ENCODE measurements at regions not wholly inside any gene's neighbourhood (a gene's known extent, or its start where the extent isn't known, plus 50 kb on each side); places are given as distances from the start of the nearest gene placed in this dataset.

DNA sequence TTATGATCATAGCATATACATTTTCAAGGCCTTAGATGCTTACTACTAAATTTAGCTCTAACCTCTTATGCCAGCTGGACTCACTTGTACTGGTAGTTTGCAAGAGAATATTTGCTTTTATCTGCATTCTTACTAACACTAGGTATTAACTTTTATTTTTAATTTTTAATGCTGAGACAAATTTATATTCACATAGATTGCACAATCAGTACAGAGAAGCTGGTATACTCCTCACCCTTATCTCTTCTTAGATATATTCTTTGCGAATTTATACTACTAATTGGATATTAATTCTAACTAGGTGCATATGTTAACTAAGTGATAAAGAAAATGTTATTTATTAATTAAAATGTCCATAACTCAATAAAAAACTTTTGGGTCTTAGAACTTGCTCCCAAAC lies 561.8 kb upstream of the PRMT6 start:
- ChIA-PET POLR2A (no interaction called here), CTCF (no interaction called here)
- H3K27me3 Mint-ChIP-seq (ENCODE audit: insufficient read depth, unreplicated experiment) = no peaks in the 10 kb centered on the region
- no TSS peak for BruUV-seq (replicated peaks)
- intact Hi-C loops (cut with micrococcal nuclease) = no loop called here
- no peak overlapping the region for H3K4me3 Mint-ChIP-seq (ENCODE audit: unreplicated experiment)
- no peak for DNase-seq (ENCODE audit: unreplicated experiment)
- TF ChIP-seq, protein P1, sequence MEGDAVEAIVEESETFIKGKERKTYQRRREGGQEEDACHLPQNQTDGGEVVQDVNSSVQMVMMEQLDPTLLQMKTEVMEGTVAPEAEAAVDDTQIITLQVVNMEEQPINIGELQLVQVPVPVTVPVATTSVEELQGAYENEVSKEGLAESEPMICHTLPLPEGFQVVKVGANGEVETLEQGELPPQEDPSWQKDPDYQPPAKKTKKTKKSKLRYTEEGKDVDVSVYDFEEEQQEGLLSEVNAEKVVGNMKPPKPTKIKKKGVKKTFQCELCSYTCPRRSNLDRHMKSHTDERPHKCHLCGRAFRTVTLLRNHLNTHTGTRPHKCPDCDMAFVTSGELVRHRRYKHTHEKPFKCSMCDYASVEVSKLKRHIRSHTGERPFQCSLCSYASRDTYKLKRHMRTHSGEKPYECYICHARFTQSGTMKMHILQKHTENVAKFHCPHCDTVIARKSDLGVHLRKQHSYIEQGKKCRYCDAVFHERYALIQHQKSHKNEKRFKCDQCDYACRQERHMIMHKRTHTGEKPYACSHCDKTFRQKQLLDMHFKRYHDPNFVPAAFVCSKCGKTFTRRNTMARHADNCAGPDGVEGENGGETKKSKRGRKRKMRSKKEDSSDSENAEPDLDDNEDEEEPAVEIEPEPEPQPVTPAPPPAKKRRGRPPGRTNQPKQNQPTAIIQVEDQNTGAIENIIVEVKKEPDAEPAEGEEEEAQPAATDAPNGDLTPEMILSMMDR (IDR thresholded peaks at IDR 0.05; ENCODE audit: unreplicated experiment) = no peak
- H3K9me3 Mint-ChIP-seq (ENCODE audit: unreplicated experiment) = no peaks in the 10 kb centered on the region
- H3K27ac Mint-ChIP-seq (ENCODE audit: low read depth, unreplicated experiment) = no peak overlapping the region
- H3K4me1 Mint-ChIP-seq (ENCODE audit: insufficient read depth, unreplicated experiment) = no peaks in the 10 kb centered on the region
- no peaks in the 10 kb centered on the region for H3K36me3 Mint-ChIP-seq (ENCODE audit: insufficient read depth, unreplicated experiment)

DNA sequence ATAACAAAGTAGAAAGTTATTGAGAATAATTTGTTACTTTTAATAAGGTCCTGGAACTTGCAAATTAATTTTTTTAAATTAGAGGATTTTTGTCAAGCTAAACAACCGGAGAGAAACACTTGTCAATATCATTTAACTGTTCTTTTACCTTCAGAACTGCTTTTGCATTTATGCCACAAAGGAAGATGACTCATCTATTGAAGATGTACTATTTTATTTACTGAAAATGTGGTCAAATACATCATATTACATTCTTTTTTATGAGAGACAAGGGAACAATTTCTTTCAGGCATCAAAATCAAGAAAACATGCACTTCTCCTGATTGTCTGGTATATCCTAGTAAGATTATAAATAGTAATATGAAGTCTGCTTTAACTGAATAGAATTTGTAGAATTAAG lies 558.2 kb upstream of the PRMT6 start:
- H3K4me3 Mint-ChIP-seq (ENCODE audit: unreplicated experiment) = no peak overlapping the region
- H3K36me3 Mint-ChIP-seq (ENCODE audit: insufficient read depth, unreplicated experiment) = no peaks in the 10 kb centered on the region
- POLR2A ChIA-PET = no interaction called here
- H3K27me3 Mint-ChIP-seq (ENCODE audit: insufficient read depth, unreplicated experiment) = no peaks in the 10 kb centered on the region
- no peak overlapping the region for H3K27ac Mint-ChIP-seq (ENCODE audit: low read depth, unreplicated experiment)
- DNase-seq (ENCODE audit: unreplicated experiment) = peak; percentile 6
- TF ChIP-seq, protein P1 (IDR thresholded peaks at IDR 0.05; ENCODE audit: unreplicated experiment) = no peak
- peaks cover 7% of the 10 kb centered on the region for H3K9me3 Mint-ChIP-seq (ENCODE audit: unreplicated experiment)
- CTCF ChIA-PET = no interaction called here
- BruUV-seq (replicated peaks) = no TSS peak
- peaks cover 8% of the 10 kb centered on the region for H3K4me1 Mint-ChIP-seq (ENCODE audit: insufficient read depth, unreplicated experiment)
- intact Hi-C loops (cut with micrococcal nuclease) = no loop called here

DNA sequence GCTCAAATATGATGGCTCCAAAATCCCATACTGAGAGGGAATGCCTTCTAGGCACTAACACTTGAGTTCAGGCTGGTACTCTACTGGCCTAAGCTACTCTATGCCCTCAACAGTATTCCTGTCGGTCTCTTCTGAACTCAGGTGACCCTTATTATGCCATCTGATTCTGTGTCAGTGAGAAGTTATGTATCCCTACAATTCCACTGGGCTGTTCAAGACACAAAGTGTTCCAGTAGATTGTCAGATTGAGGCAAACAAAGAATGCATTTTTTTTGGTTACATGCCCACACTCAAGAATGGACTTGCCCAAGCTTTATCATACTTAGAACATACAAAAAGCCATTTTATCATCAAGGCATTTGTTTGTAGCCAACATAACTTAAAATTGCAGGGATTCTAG lies 553.8 kb upstream of the PRMT6 start:
- intact Hi-C loops (cut with micrococcal nuclease) = no loop called here

DNA sequence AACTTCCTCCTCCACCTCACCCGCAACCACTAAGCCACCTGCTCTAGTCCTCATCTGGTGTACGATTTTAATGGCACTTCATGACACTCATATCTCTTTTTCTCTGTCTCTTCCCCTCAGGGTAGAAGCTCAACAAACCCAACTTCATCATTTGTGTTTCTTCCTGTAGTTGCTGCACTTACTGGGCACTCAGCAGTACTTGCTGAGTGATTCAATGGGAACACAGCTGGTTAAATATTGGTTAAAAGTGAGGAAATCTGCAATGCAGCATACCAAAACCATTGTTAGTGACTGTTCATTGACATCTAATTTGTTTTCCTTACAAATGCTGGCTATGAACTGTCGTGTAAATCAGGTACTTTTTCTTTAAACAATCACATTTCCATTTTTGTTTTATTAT lies 541.1 kb upstream of the PRMT6 start:
- no peaks in the 10 kb centered on the region for H3K27me3 Mint-ChIP-seq (ENCODE audit: insufficient read depth, unreplicated experiment)
- POLR2A ChIA-PET = interaction anchor here (0.7 kb wide), 1 partner anchor 703 kb away, joined by 5 read pairs; no protein-coding TSS in a partner anchor
- CTCF ChIA-PET = no interaction called here
- no peak overlapping the region for H3K27ac Mint-ChIP-seq (ENCODE audit: low read depth, unreplicated experiment)
- no peaks in the 10 kb centered on the region for H3K36me3 Mint-ChIP-seq (ENCODE audit: insufficient read depth, unreplicated experiment)
- intact Hi-C loops (cut with micrococcal nuclease) = no loop called here
- H3K4me3 Mint-ChIP-seq (ENCODE audit: unreplicated experiment) = no peak overlapping the region
- H3K9me3 Mint-ChIP-seq (ENCODE audit: unreplicated experiment) = no peaks in the 10 kb centered on the region
- TF ChIP-seq, protein P1 (IDR thresholded peaks at IDR 0.05; ENCODE audit: unreplicated experiment) = no peak
- no peak for DNase-seq (ENCODE audit: unreplicated experiment)
- no TSS peak for BruUV-seq (replicated peaks)
- H3K4me1 Mint-ChIP-seq (ENCODE audit: insufficient read depth, unreplicated experiment) = no peaks in the 10 kb centered on the region

More for the DNA sequence above, 553.8 kb upstream of the PRMT6 start:
- CTCF ChIA-PET = interaction anchor here (0.6 kb wide), 1 partner anchor 14 kb away, joined by 3 read pairs; no protein-coding TSS in a partner anchor
- Mint-ChIP-seq H3K4me3 (ENCODE audit: unreplicated experiment) (no peak overlapping the region), H3K36me3 (ENCODE audit: insufficient read depth, unreplicated experiment) (no peaks in the 10 kb centered on the region), H3K9me3 (ENCODE audit: unreplicated experiment) (peaks cover 7% of the 10 kb centered on the region), H3K4me1 (ENCODE audit: insufficient read depth, unreplicated experiment) (peaks cover 10% of the 10 kb centered on the region), H3K27ac (ENCODE audit: low read depth, unreplicated experiment) (peak overlapping the region; percentile 64), H3K27me3 (ENCODE audit: insufficient read depth, unreplicated experiment) (no peaks in the 10 kb centered on the region)
- TF ChIP-seq, protein P1 (IDR thresholded peaks at IDR 0.05; ENCODE audit: unreplicated experiment) = no peak
- DNase-seq (ENCODE audit: unreplicated experiment) = peak; percentile 16
- BruUV-seq (replicated peaks) = no TSS peak
- POLR2A ChIA-PET = interaction anchor here (1.0 kb wide), 1 partner anchor 9 kb away, joined by 4 read pairs; no protein-coding TSS in a partner anchor

Measured in MCF 10A (cell line).